ENCODE measurements at regions not wholly inside any gene's neighbourhood (a gene's known extent, or its start where the extent isn't known, plus 50 kb on each side); places are given as distances from the start of the nearest gene placed in this dataset.

DNA sequence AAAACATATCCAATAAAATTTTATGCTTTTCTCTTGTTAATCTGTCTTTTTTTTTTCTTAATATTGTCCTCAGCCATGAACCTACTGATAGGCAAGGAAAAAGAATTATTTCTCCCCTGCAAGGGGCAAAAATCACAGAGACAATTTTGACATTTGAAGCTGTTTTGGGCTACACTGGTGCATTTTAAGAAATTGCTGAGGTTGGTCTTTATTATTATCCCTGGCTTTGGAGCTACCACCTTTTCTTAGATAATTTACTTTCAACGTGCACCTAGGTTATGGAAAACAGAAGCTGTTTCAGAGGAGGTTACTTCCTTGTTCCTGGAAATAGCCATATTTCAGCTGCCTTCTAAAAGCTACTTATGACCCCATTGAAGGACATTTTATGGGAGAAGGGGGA is 195.5 kb upstream of the KYNU start:
- no peak overlapping the region for H3K27ac Mint-ChIP-seq
- TF ChIP-seq, protein P1, sequence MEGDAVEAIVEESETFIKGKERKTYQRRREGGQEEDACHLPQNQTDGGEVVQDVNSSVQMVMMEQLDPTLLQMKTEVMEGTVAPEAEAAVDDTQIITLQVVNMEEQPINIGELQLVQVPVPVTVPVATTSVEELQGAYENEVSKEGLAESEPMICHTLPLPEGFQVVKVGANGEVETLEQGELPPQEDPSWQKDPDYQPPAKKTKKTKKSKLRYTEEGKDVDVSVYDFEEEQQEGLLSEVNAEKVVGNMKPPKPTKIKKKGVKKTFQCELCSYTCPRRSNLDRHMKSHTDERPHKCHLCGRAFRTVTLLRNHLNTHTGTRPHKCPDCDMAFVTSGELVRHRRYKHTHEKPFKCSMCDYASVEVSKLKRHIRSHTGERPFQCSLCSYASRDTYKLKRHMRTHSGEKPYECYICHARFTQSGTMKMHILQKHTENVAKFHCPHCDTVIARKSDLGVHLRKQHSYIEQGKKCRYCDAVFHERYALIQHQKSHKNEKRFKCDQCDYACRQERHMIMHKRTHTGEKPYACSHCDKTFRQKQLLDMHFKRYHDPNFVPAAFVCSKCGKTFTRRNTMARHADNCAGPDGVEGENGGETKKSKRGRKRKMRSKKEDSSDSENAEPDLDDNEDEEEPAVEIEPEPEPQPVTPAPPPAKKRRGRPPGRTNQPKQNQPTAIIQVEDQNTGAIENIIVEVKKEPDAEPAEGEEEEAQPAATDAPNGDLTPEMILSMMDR (IDR thresholded peaks at IDR 0.05), result no peak
- H3K4me1 Mint-ChIP-seq (ENCODE audit: low read depth), result no peaks in the 10 kb centered on the region
- H3K9me3 Mint-ChIP-seq, result peaks cover 14% of the 10 kb centered on the region
- H3K4me3 Mint-ChIP-seq, result no peak overlapping the region
- H3K36me3 Mint-ChIP-seq (ENCODE audit: low read depth), result no peaks in the 10 kb centered on the region
- H3K27me3 Mint-ChIP-seq (ENCODE audit: insufficient read depth), result no peaks in the 10 kb centered on the region; the same call in 1 of the 2 replicates
- DNase-seq, result no peak

DNA sequence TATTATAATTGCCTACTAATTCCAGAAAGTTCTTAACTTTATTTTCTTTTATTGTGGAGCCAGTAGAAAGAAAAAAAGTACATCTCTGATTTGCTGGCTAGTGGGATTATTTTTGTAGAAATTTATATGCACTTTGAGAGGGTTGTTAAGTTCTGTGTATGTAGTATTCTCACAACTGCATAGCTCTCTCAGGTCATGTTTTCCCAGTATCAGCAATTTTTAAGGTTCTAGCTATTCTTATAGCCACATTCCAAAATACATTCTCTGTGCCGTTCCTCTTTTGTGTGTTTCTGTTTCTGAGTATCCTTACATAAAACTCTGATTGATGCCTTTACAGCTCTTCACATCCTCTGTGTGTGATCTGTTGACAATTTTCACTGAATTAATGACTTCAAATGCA is 199.3 kb upstream of the KYNU start:
- H3K9me3 Mint-ChIP-seq, result peaks cover 23% of the 10 kb centered on the region
- TF ChIP-seq, protein P1 (IDR thresholded peaks at IDR 0.05), result no peak
- no peaks in the 10 kb centered on the region for H3K4me1 Mint-ChIP-seq (ENCODE audit: low read depth)

DNA sequence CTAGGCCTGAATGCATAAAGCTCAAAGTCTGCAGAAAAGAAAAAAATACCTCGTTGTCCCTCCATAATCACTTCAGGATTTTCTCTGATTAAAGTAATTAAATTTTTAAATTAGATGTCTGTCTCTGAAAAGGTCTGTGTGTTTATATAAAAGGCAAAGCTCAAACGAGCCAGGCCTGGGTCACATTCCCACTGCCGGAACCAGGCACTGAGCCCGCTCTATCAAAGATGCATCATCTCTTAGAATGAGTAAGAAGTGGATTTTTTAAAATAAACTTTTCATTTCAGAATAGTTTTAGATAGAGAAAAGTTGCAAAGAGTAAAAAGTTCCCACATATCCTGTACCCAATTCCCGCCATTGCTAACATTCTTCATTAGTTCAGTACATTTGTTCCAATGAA is 202.1 kb upstream of the KYNU start:
- H3K4me1 Mint-ChIP-seq (ENCODE audit: low read depth), result no peaks in the 10 kb centered on the region
- H3K27me3 Mint-ChIP-seq (ENCODE audit: insufficient read depth), result no peaks in the 10 kb centered on the region
- no peaks in the 10 kb centered on the region for H3K36me3 Mint-ChIP-seq (ENCODE audit: low read depth)
- H3K4me3 Mint-ChIP-seq, result no peak overlapping the region
- H3K27ac Mint-ChIP-seq, result no peak overlapping the region
- peaks cover 14% of the 10 kb centered on the region for H3K9me3 Mint-ChIP-seq
- no peak for DNase-seq
- TF ChIP-seq, protein P1 (IDR thresholded peaks at IDR 0.05), result no peak

More for the DNA sequence above, 199.3 kb upstream of the KYNU start:
- no peak overlapping the region for H3K27ac Mint-ChIP-seq
- H3K27me3 Mint-ChIP-seq (ENCODE audit: insufficient read depth), result no peaks in the 10 kb centered on the region; the same call in 1 of the 2 replicates
- H3K36me3 Mint-ChIP-seq (ENCODE audit: low read depth), result no peaks in the 10 kb centered on the region
- no peak for DNase-seq
- no peak overlapping the region for H3K4me3 Mint-ChIP-seq

- Mint-ChIP-seq H3K27me3 (ENCODE audit: insufficient read depth) (no peaks in the 10 kb centered on the region), H3K36me3 (ENCODE audit: low read depth) (no peaks in the 10 kb centered on the region), H3K9me3 (peaks cover 14% of the 10 kb centered on the region), H3K4me1 (ENCODE audit: low read depth) (no peaks in the 10 kb centered on the region), H3K27ac (no peak overlapping the region), H3K4me3 (no peak overlapping the region)
- TF ChIP-seq, protein P1 (IDR thresholded peaks at IDR 0.05), result no peak
- no peak for DNase-seq
Measured at GRCh38 chr2:142673836-142674235, 203.6 kb upstream of the KYNU start.

GRCh38 chr2:142672698-142673097 is 204.8 kb upstream of the KYNU start:
- Mint-ChIP-seq H3K36me3 (ENCODE audit: low read depth) (no peaks in the 10 kb centered on the region), H3K27me3 (ENCODE audit: insufficient read depth) (no peaks in the 10 kb centered on the region)
- TF ChIP-seq, protein P1 (IDR thresholded peaks at IDR 0.05), result no peak

DNA sequence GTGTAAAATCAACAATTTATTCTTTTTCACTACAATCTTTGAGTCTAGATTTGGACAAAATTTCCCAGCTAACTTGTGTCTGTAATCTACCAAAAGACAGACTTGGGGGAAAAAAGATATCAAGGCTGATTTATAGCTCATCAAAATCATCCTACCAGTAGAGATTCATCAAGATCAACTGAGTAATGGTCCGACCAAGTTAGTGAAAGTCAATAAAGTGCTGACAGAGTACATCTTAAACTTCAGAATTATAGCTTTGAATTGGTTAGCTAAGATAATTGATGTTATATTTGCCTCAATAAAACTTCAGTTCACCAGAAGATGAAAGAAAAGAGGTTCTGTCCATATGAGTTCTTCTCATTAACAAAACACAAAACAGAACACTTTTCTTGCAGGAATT is 207.1 kb upstream of the KYNU start:
- Mint-ChIP-seq H3K4me1 (ENCODE audit: low read depth) (no peaks in the 10 kb centered on the region), H3K4me3 (no peak overlapping the region), H3K9me3 (peaks cover 9% of the 10 kb centered on the region), H3K36me3 (ENCODE audit: low read depth) (no peaks in the 10 kb centered on the region), H3K27ac (no peak overlapping the region), H3K27me3 (ENCODE audit: insufficient read depth) (no peaks in the 10 kb centered on the region)
- TF ChIP-seq, protein P1 (IDR thresholded peaks at IDR 0.05), result no peak
- DNase-seq, result no peak

More at GRCh38 chr2:142672698-142673097, 204.8 kb upstream of the KYNU start:
- Mint-ChIP-seq H3K4me3 (no peak overlapping the region), H3K4me1 (ENCODE audit: low read depth) (no peaks in the 10 kb centered on the region), H3K9me3 (peaks cover 9% of the 10 kb centered on the region), H3K27ac (no peak overlapping the region)
- no peak for DNase-seq

Data from HFFc6 (cell line).